D721Med (cell line): ENCODE measurements at regions not wholly inside any gene's neighbourhood (a gene's known extent, or its start where the extent isn't known, plus 50 kb on each side); places are given as distances from the start of the nearest gene placed in this dataset.
"Not testable (repeated sequence)": the region's sequence is repeated elsewhere in the genome, so short reads cannot be mapped to it uniquely, and the experiment has no call there.

Source experiments
- DNase-seq: peaks from one replicate; pipeline ENCODE4 v3.0.0; 2011; ENCODE audit warnings: low spot score; ENCODE audit not compliant: insufficient read length
- FAIRE-seq: peaks from 2 replicates; lab custom pipeline; 2011; peaks lifted over from hg19 to GRCh38; lab: Jason Lieb, UNC
- CTCF ChIP-seq: IDR thresholded peaks from 2 replicates; pipeline ENCODE4 v1.5.1; 2012; ENCODE audit warnings: mild to moderate bottlenecking, control low read depth; ENCODE audit not compliant: insufficient read depth; ENCODE audit errors: missing control alignments

GRCh38 chr3:198113206-198114053 is 153.4 kb downstream of the LMLN start:
- no peak for DNase-seq
- TF ChIP-seq CTCF: no peak
- FAIRE-seq: no peak

GRCh38 chr3:198114516-198114915 is 154.5 kb downstream of the LMLN start:
- FAIRE-seq, DNase-seq: not testable (repeated sequence)

- not testable (repeated sequence) for FAIRE-seq, DNase-seq
Observed at GRCh38 chr3:198122184-198122583, 162.2 kb downstream of the LMLN start.

- not testable (repeated sequence) for DNase-seq, FAIRE-seq
Observed at GRCh38 chr3:198137038-198137835, 177.2 kb downstream of the LMLN start.

GRCh38 chr3:198138205-198138604 is 178.2 kb downstream of the LMLN start:
- not testable (repeated sequence) for DNase-seq, FAIRE-seq

GRCh38 chr3:198139037-198139436 is 179.0 kb downstream of the LMLN start:
- DNase-seq, FAIRE-seq: not testable (repeated sequence)

- DNase-seq, FAIRE-seq: not testable (repeated sequence)
Observed at GRCh38 chr3:198139513-198140167, 179.6 kb downstream of the LMLN start.

- not testable (repeated sequence) for DNase-seq, FAIRE-seq
Observed at GRCh38 chr3:198143300-198144137, 183.5 kb downstream of the LMLN start.

GRCh38 chr3:198145231-198145784 is 185.3 kb downstream of the LMLN start:
- not testable (repeated sequence) for FAIRE-seq, DNase-seq

GRCh38 chr3:198146070-198146469 is 186.1 kb downstream of the LMLN start:
- not testable (repeated sequence) for DNase-seq, FAIRE-seq

- DNase-seq, FAIRE-seq: not testable (repeated sequence)
Observed at GRCh38 chr3:198146559-198147164, 186.6 kb downstream of the LMLN start.

- not testable (repeated sequence) for DNase-seq, FAIRE-seq
Observed at GRCh38 chr3:198147213-198147612, 187.2 kb downstream of the LMLN start.

GRCh38 chr3:198147993-198148392 is 188.0 kb downstream of the LMLN start:
- not testable (repeated sequence) for DNase-seq, FAIRE-seq

- not testable (repeated sequence) for FAIRE-seq, DNase-seq
Observed at GRCh38 chr3:198149904-198150303, 189.9 kb downstream of the LMLN start.

- FAIRE-seq, DNase-seq: not testable (repeated sequence)
Observed at GRCh38 chr3:198151867-198152266, 191.8 kb downstream of the LMLN start.

GRCh38 chr3:198155771-198156170 is 195.8 kb downstream of the LMLN start:
- not testable (repeated sequence) for FAIRE-seq

More at GRCh38 chr3:198155771-198156170, 195.8 kb downstream of the LMLN start:
- DNase-seq: not testable (repeated sequence)
